Stimulated activated CD4-positive, alpha-beta T cell treated with anti-CD3 and anti-CD28 coated beads, Interleukin-2, amount 100 ng/mL, for 24 hours (primary cell): ENCODE measurements at regions not wholly inside any gene's neighbourhood (a gene's known extent, or its start where the extent isn't known, plus 50 kb on each side); places are given as distances from the start of the nearest gene placed in this dataset.

ENCODE experiments used
- DNase-seq, 2 donors: peaks; one replicate each; pipeline ENCODE4 v3.0.0-alpha.2; 2020

DNA sequence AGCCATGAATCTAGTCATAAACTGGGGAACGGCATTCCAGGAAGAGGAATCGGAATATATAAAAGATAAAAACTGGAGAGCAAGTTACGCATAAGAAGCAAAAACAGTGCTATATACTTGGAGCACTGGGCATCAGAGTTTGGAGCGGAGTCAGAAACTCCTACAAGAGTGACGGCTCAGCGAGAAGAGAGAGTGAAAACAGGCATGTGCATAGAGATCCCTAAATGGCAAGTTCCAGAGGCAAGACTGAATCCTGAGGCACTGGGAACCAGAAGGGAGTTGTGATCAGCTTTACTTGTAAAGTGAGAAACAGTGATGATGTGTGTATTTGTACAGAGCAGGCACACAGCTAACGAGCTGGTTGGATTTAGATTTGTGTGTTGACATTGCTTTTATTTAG is 514.4 kb upstream of the TNC start:
- DNase-seq = no peak

- DNase-seq = no peak
Measured at GRCh38 chr9:115633104-115633503, 515.1 kb upstream of the TNC start.

- DNase-seq = no peak
Measured at GRCh38 chr9:115635680-115636383, 517.8 kb upstream of the PAPPA start.

DNA sequence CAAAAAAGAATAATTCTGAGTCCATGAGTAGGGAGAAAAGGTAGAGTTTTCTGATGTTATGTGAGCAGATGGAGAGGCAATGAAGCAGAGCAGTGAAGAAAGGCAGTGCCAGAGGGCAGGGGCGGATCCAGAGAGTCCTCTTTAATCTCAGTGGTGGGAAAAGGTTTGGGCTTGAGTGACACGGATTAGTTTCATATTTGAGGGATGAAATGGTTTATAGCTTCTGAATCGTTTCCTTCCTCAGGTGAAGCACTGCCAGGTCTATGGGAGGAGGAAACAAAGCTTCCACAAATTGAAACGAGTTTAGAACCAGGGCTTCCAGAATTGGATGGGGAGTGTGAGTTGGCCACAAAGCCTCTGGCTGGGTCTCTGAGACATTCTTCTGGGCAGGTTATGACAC is 517.0 kb upstream of the PAPPA start:
- DNase-seq = no peak

- DNase-seq = no peak
Measured at GRCh38 chr9:115637661-115638060, 515.9 kb upstream of the PAPPA start.

DNA sequence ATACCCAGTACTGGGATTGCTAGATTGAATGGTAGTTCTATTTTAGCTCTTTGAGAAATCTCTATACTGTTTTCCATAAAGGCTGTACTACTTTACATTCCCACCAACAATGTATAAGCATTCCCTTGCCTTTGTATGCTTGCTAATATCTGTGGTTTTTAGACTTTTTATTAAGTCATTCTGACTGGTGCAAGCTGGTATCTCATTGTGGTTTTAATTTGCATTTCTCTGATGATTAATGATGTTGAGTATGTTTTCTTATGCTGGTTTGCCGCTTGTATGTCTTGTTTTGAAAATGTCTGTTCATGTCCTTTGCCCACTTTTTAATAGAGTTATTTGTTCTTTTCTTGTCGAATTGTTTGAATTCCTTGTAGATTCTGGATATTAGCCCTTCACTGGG is 512.7 kb upstream of the PAPPA start:
- no peak for DNase-seq

GRCh38 chr9:115642285-115642684 is 511.3 kb upstream of the PAPPA start:
- no peak for DNase-seq

- no peak for DNase-seq
Measured at GRCh38 chr9:115643948-115644727, 509.5 kb upstream of the PAPPA start.

- no peak for DNase-seq
Measured at GRCh38 chr9:115649991-115650472, 503.6 kb upstream of the PAPPA start.

- DNase-seq = no peak
Measured at GRCh38 chr9:115650768-115651167, 502.8 kb upstream of the PAPPA start.

DNA sequence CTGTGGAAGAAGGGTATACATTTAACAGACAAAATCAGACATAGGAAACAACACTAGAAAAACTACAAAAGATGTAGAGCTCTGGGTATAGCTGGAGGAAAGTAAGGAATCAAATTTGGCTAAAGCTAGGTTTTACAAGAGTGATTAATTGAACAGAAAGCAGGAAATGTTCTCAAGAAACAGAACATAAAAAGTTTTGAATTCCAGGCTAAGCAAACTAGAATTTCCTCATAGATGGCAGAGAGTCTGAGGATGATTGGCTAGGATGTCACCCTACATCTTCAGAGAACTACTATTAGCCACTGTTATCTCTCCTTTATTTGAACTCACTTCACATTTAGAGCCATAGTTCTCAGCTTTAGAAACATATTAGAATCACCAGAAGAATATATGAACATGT is 502.1 kb upstream of the PAPPA start:
- no peak for DNase-seq

DNA sequence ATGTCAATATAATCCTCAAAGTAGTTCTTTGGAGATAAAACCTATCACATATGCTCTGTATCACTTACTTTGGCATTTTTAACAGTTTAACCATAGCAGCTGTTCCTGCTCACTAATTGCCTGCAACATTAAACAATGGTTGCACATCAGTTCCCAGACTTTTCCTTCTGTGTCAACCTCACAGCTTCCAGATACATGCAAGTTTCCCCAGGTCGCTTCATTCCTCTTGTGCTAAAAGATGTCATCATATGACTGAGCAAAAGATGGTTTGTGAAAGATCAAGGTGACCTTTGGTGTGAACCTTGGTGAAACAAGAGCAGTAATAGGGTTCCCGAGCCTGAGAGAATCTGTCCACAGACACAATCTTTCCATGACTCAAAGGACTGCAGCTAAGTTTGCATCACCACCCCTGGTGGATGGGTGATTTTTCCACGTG is 500.4 kb upstream of the PAPPA start:
- no peak for DNase-seq

- DNase-seq = no peak
Measured at GRCh38 chr9:115657695-115658094, 495.9 kb upstream of the PAPPA start.

DNA sequence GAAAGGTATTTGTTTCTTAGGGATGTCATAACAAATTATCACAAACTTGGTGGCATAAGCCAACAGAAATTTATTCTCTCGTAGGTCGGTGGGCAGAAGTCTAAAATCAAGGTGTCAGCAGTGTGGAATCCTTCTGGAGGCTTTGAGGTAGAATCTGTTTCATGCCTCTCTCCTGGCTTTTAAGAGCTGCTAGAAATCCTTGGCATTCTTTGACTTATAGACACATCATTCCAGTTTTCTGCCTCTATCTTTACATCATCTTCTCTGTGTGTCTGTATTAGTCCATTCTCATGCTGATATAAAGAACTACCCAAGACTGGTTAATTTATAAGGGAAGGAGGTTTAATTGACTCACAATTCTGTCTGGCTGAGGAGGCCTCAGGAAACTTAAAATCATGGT is 488.1 kb upstream of the PAPPA start:
- no peak for DNase-seq

DNA sequence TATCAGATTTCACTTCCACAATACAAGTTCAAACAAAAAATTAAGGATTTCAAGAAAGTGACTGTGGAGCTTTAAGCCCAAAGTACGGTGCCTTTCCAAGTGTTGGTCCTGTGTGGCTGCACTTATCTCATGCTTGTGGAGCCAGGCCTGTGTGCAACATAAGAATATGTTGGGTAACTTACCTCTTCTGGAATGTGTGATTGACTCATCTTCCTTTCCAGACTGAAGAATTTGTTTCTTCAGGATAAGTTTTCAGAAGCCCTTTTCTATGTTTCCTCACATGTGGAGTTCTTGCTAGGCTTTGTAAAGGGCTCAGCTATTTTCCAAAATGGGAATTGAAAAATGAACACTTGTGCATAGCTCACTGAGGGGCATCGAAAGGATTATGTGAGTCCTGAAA is 485.1 kb upstream of the PAPPA start:
- no peak for DNase-seq

DNA sequence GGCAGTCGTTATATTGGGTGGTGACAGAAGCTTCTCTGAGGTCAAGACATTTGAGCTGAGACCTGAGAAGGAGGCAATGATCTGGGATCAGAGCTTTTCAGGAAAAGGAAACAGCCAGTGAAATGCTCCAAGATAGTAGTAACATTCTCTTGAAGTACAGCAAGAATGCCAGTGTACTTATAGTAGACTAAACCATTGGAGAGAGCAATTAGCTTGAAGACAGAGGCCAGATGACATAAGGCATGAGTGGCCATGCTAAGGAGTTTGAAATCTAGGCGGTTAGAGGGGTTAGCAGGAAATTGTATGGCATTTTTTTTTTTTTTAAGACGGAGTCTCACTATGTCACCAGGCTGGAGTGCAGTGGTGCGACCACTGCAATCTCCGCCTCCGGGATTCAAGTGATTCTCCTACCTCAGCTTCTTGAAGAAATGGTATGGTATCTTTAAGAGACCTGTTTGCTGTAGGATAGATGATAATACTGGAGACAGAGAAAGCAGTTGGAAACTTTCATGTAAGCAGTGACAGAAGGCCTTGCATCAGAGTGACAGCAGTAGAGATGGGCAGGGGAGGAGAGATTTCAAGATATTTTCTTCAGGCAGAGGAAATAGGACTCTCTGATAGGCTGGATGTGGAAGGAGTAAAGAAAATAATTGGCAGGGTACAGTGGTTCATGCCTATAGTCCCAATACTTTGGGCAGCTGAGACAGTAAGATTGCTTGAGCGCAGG is 482.2 kb upstream of the PAPPA start:
- DNase-seq = no peak

- DNase-seq = no peak
Measured at GRCh38 chr9:115671963-115672305, 481.7 kb upstream of the PAPPA start.

DNA sequence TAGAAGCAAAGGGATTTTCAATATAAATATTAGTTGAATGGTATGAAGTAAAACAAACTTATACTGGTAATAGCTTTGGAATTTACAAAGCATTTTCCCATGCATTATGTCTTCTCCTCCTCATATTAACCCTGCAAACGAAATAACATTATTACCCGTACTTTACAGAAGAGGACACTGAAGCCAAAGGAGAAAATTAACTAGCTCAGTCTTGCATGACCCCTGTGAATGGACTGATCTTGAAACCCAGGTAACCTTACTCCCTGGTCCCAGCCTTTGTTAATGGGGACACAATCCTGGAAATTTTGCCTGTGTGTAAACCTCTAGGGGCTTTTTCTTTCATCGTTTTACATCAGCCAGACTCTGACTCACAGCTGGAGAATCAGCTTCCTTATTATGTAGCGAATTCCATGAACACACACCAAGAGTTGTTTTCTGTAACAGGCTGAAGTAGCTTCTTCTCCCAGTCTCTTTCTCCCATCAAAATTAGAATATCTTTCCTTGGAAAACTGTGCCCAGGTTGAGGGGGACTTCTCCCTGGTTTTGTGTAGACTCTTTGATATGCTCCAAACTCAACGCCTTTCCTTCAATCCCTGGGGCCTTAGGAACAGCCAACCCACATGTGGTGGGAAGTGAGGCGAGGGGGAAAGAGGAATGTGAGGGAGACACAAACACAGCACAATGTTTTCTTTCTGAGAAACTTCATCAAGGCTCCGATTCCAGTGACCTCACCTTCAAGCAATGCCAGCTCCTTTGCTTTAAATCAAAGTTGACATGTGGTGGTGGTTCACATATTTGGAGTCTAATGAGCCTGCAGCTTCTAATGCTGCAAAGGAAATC is 480.9 kb upstream of the PAPPA start:
- DNase-seq = no peak

- no peak for DNase-seq
Measured at GRCh38 chr9:115673599-115673998, 480.0 kb upstream of the PAPPA start.

DNA sequence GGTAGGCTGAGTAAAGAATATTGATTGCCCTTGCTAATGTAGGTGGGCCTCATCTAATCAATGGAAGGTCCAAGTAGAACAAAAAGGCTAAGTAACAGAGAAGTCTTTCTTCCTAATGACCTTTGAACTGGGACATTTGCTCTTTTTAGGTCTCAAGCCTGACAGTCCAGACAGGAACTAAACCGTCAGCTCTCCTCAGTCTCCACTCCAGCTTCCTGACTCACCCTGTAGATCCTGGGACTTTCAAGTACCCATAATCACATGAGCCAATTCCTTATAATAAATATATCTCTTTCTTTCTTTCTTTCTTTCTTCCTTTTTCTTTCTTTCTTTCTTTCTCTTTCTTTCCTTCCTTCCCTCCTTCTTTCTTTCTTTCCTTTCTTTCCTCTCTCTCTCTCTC is 479.5 kb upstream of the PAPPA start:
- DNase-seq = no peak

GRCh38 chr9:115675834-115676233 is 477.8 kb upstream of the PAPPA start:
- DNase-seq = no peak

GRCh38 chr9:115680231-115680630 is 473.4 kb upstream of the PAPPA start:
- no peak for DNase-seq

GRCh38 chr9:115681585-115681984 is 472.0 kb upstream of the PAPPA start:
- DNase-seq = no peak
